CD14-positive monocyte (primary cell): ENCODE measurements at regions not wholly inside any gene's neighbourhood (a gene's known extent, or its start where the extent isn't known, plus 50 kb on each side); places are given as distances from the start of the nearest gene placed in this dataset.
A peak's percentile ranks its signal among the peaks of the same experiment; 100 is the strongest.

ENCODE experiments used
- DNase-seq, 3 donors: peaks; one replicate each; pipeline ENCODE4 v3.0.0-alpha.2; 2011 to 2022
- H2AFZ ChIP-seq: 2 replicates; pipeline ENCODE4 v1.6.0; 2012; ENCODE audit warnings: mild to moderate bottlenecking, low read depth, low read length, inconsistent platforms; ENCODE audit not compliant: insufficient read depth, poor library complexity, severe bottlenecking
- H3K27ac ChIP-seq, 2 donors: 1 replicate in 1 of 2; 2 replicates in 1 of 2; pipeline ENCODE4 v1.5.1; 2012 to 2013; ENCODE audit warnings: low read length in 2 of 2, control low read depth in 1 of 2, inconsistent platforms in 1 of 2, low read depth in 1 of 2, mild to moderate bottlenecking in 1 of 2
- H3K27me3 ChIP-seq, 2 donors: one replicate each; pipeline versions ENCODE4 v1.6.0 to v1.6.1; 2011 to 2013; ENCODE audit warnings: low read length in 2 of 2; ENCODE audit not compliant: control insufficient read depth in 2 of 2, insufficient read depth in 2 of 2
- H3K36me3 ChIP-seq, 2 donors: replicated peaks in 1 of 2; 1 replicate in 1 of 2; 2 replicates in 1 of 2; pipeline versions ENCODE4 v1.5.1 to v1.6.1; 2012 to 2013; ENCODE audit warnings: low read length in 2 of 2, control low read depth in 1 of 2, inconsistent platforms in 1 of 2, mild to moderate bottlenecking in 1 of 2; ENCODE audit not compliant: insufficient read depth in 2 of 2, control insufficient read depth in 1 of 2
- H3K4me1 ChIP-seq, 2 donors: 1 replicate in 1 of 2; 2 replicates in 1 of 2; pipeline versions ENCODE4 v1.5.1 to v1.6.1; 2012 to 2013; ENCODE audit warnings: low read length in 2 of 2, control low read depth in 1 of 2, inconsistent platforms in 1 of 2, mild to moderate bottlenecking in 1 of 2, moderate library complexity in 1 of 2; ENCODE audit not compliant: insufficient read depth in 2 of 2, control insufficient read depth in 1 of 2
- H3K4me2 ChIP-seq: replicated peaks from 2 replicates; pipeline ENCODE3; 2012; ENCODE audit warnings: low read length, moderate library complexity, mild to moderate bottlenecking; ENCODE audit not compliant: poor library complexity, severe bottlenecking; ENCODE audit errors: extremely low read depth
- H3K4me3 ChIP-seq, 3 experiments: fragments of 200-600 bp in 1 of 3; sonication (generic) in 1 of 3; replicated peaks in 1 of 3; 1 replicate in 2 of 3; 2 replicates in 1 of 3; pipeline ENCODE4 v1.5.1; 2011 to 2013; ENCODE audit warnings: low read length in 3 of 3, mild to moderate bottlenecking in 3 of 3, control low read depth in 2 of 3, low read depth in 2 of 3, inconsistent platforms in 1 of 3, moderate library complexity in 1 of 3
- H3K79me2 ChIP-seq: 2 replicates; pipeline ENCODE4 v1.6.0; 2012; ENCODE audit warnings: mild to moderate bottlenecking, control low read depth, inconsistent platforms, low read length, moderate library complexity; ENCODE audit not compliant: insufficient read depth
- H3K9ac ChIP-seq: 2 replicates; pipeline ENCODE4 v1.6.0; 2017; ENCODE audit warnings: low read length, mild to moderate bottlenecking; ENCODE audit not compliant: insufficient read depth, poor library complexity, severe bottlenecking
- H3K9me3 ChIP-seq, 2 donors: replicated peaks in 1 of 2; 1 replicate in 1 of 2; 2 replicates in 1 of 2; pipeline versions ENCODE4 v1.5.1 to v1.6.1; 2012 to 2013; ENCODE audit warnings: low read length in 2 of 2, control low read depth in 1 of 2; ENCODE audit not compliant: control insufficient read depth in 1 of 2, insufficient read depth in 1 of 2
- H4K20me1 ChIP-seq: 2 replicates; pipeline ENCODE4 v1.6.0; 2012; ENCODE audit warnings: mild to moderate bottlenecking, low read length, control low read depth, moderate library complexity; ENCODE audit not compliant: insufficient read depth
- H3K27ac Mint-ChIP-seq, 7 donors: one replicate each; pipeline ENCODE4 v1.8.0; 2020; ENCODE audit warnings: mild to moderate bottlenecking in 7 of 7, mixed read lengths in 7 of 7, moderate library complexity in 6 of 7, inconsistent platforms in 2 of 7
- H3K27me3 Mint-ChIP-seq, 3 donors: one replicate each; pipeline ENCODE4 v1.8.0; 2021 to 2022; ENCODE audit warnings: low read depth in 3 of 3, mild to moderate bottlenecking in 3 of 3, mixed read lengths in 3 of 3, moderate library complexity in 3 of 3, inconsistent platforms in 1 of 3
- H3K36me3 Mint-ChIP-seq, 2 donors: one replicate each; pipeline ENCODE4 v1.8.0; 2020; ENCODE audit warnings: mixed read lengths in 2 of 2, inconsistent platforms in 1 of 2, mild to moderate bottlenecking in 1 of 2
- H3K4me1 Mint-ChIP-seq: one replicate; pipeline ENCODE4 v1.8.0; 2020; ENCODE audit warnings: mild to moderate bottlenecking, mixed read lengths
- H3K4me3 Mint-ChIP-seq, 2 donors: one replicate each; pipeline ENCODE4 v1.8.0; 2020; ENCODE audit warnings: mild to moderate bottlenecking in 2 of 2, mixed read lengths in 2 of 2, moderate library complexity in 1 of 2
- H3K9me3 Mint-ChIP-seq, 7 donors: one replicate each; pipeline ENCODE4 v1.8.0; 2020 to 2022; ENCODE audit warnings: mixed read lengths in 7 of 7, mild to moderate bottlenecking in 6 of 7, moderate library complexity in 6 of 7, inconsistent platforms in 2 of 7
- WGBS: methylation state at CpG from one replicate; pipeline ENCODE4 v1.1.5; 2013; ENCODE audit warnings: missing lambda C conversion rate; ENCODE audit not compliant: insufficient coverage; 5-methylcytosine and 5-hydroxymethylcytosine counted together
- intact Hi-C, 2 donors: fragments of 100-400 bp; cut with micrococcal nuclease; formaldehyde crosslinking; loops; one replicate each; pipeline versions ENCODE4 v1.15.0 to v1.15.1; 2023
- TF ChIP-seq, protein P1 (sequence below): fragments of 200-600 bp; IDR thresholded peaks from one replicate; pipeline ENCODE4 v1.8.0; 2022; ENCODE audit warnings: antibody characterized with exemption, mild to moderate bottlenecking

DNA sequence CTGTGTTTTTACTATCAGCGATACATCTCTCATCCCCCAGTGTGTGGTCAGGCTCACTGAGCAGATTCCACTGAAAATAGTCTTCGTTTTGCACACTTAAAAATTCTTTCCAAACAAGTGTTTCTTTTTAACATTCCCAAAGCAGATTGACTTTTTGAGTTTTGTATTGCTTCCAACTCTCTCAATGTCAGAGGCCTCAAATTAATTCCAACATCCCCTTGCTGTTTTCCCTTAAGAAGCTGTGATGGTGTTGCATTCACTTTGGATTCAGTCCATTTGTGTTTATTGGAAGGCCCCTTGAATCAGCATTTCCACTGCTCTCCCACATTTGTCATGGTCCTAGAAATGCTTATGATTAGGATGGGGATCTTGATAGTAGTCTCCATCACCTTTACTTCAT, 228.7 kb downstream of the KCNRG start:
- no peaks in the 10 kb centered on the region for H3K9me3 ChIP-seq
- Mint-ChIP-seq H3K4me1 (peaks cover 28% of the 10 kb centered on the region), H3K27ac (no peak overlapping the region), H3K36me3 (peaks cover 0 to 5% of the 10 kb centered on the region in 2 donors), H3K9me3 (peaks cover 0 to 4% (median 0%) of the 10 kb centered on the region in 7 donors), H3K4me3 (no peak overlapping the region), H3K27me3 (peaks cover 0 to 2% (median 0%) of the 10 kb centered on the region in 3 donors)
- peaks cover 11 to 18% of the 10 kb centered on the region in 2 donors for H3K4me1 ChIP-seq
- H4K20me1 ChIP-seq = no peaks in the 10 kb centered on the region
- no peaks in the 10 kb centered on the region for H3K36me3 ChIP-seq
- TF ChIP-seq, protein P1, sequence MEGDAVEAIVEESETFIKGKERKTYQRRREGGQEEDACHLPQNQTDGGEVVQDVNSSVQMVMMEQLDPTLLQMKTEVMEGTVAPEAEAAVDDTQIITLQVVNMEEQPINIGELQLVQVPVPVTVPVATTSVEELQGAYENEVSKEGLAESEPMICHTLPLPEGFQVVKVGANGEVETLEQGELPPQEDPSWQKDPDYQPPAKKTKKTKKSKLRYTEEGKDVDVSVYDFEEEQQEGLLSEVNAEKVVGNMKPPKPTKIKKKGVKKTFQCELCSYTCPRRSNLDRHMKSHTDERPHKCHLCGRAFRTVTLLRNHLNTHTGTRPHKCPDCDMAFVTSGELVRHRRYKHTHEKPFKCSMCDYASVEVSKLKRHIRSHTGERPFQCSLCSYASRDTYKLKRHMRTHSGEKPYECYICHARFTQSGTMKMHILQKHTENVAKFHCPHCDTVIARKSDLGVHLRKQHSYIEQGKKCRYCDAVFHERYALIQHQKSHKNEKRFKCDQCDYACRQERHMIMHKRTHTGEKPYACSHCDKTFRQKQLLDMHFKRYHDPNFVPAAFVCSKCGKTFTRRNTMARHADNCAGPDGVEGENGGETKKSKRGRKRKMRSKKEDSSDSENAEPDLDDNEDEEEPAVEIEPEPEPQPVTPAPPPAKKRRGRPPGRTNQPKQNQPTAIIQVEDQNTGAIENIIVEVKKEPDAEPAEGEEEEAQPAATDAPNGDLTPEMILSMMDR = no peak
- no peaks in the 10 kb centered on the region for H3K79me2 ChIP-seq
- H2AFZ ChIP-seq = no peak overlapping the region
- DNase-seq = no peak
- WGBS = 89% methylated on average over 1 of the region's 2 CpGs
- H3K27me3 ChIP-seq = no peaks in the 10 kb centered on the region
- intact Hi-C loops = no loop called here
- no peak overlapping the region for H3K4me2 ChIP-seq
- H3K4me3 ChIP-seq = no peak overlapping the region
- no peak overlapping the region for H3K27ac ChIP-seq
- no peak overlapping the region for H3K9ac ChIP-seq

DNA sequence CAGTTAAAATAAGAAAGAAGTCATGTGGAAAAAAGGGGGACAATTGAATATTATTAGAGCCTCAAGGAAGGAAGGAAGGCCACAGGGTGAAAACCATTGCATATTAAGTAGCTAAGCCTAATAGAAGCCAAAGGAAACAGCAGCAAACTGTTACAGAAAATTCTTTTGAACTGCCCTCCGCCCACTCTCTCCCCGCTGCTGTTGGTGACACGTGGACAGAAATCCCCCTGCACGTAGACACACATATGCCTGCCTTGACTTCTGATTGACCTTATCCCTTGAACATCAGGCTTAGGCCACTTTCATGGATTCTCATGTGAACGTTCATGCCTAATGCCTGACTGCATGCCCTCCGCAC, 229.1 kb downstream of the KCNRG start:
- Mint-ChIP-seq H3K9me3 (peaks cover 0 to 5% (median 0%) of the 10 kb centered on the region in 7 donors), H3K36me3 (peaks cover 0 to 5% of the 10 kb centered on the region in 2 donors), H3K4me1 (peaks cover 32% of the 10 kb centered on the region), H3K27me3 (peaks cover 0 to 2% (median 0%) of the 10 kb centered on the region in 3 donors), H3K27ac (peak overlapping the region in 4 of 7 donors; percentile 14 to 86 (median 83)), H3K4me3 (no peak overlapping the region)
- no peaks in the 10 kb centered on the region for H4K20me1 ChIP-seq
- H3K4me2 ChIP-seq = no peak overlapping the region
- no peak overlapping the region for H3K9ac ChIP-seq
- H2AFZ ChIP-seq = no peak overlapping the region
- no peaks in the 10 kb centered on the region for H3K27me3 ChIP-seq
- intact Hi-C loops = no loop called here
- H3K9me3 ChIP-seq = no peaks in the 10 kb centered on the region
- 95% methylated on average over 4 of the region's 6 CpGs for WGBS
- TF ChIP-seq, protein P1 = no peak
- peak overlapping the region in 1 of 2 donors; percentile 63 for H3K27ac ChIP-seq
- H3K36me3 ChIP-seq = no peaks in the 10 kb centered on the region
- no peaks in the 10 kb centered on the region for H3K79me2 ChIP-seq
- no peak overlapping the region for H3K4me3 ChIP-seq
- no peak for DNase-seq
- H3K4me1 ChIP-seq = peaks cover 13 to 21% of the 10 kb centered on the region in 2 donors
